Peyer's patch (tissue), 4 donors: ENCODE measurements at regions not wholly inside any gene's neighbourhood (a gene's known extent, or its start where the extent isn't known, plus 50 kb on each side); places are given as distances from the start of the nearest gene placed in this dataset.

ENCODE experiments used
- CTCF ChIP-seq, 6 experiments: fragments of 450-650 bp in 4 of 6; fragments of 200-600 bp in 2 of 6; sonication (generic) in 1 of 6; IDR thresholded peaks; one replicate each; pipeline ENCODE4 v1.5.1; 2017 to 2019; ENCODE audit warnings: antibody characterized with exemption in 6 of 6, mild to moderate bottlenecking in 3 of 6, moderate library complexity in 1 of 6
- POLR2A ChIP-seq, 2 donors: fragments of 450-650 bp; IDR thresholded peaks; one replicate each; pipeline ENCODE4 v1.5.1; 2017; ENCODE audit warnings: antibody characterized with exemption in 2 of 2, mild to moderate bottlenecking in 2 of 2, moderate library complexity in 2 of 2

- no peak for TF ChIP-seq CTCF (IDR thresholded peaks at IDR 0.05)
- TF ChIP-seq POLR2A (IDR thresholded peaks at IDR 0.05): no peak
Measured at GRCh38 chr21:38952890-38953289, 147.2 kb downstream of the ETS2 start.
